Urinary bladder (tissue), 3 donors: ENCODE measurements at regions not wholly inside any gene's neighbourhood (a gene's known extent, or its start where the extent isn't known, plus 50 kb on each side); places are given as distances from the start of the nearest gene placed in this dataset.

Source experiments
- DNase-seq: peaks from one replicate; pipeline ENCODE4 v3.0.0-alpha.2; 2015; ENCODE audit errors: extremely low spot score
- H3K27ac ChIP-seq: one replicate; pipeline ENCODE4 v1.5.1; 2013; ENCODE audit warnings: low read depth, mild to moderate bottlenecking, moderate library complexity
- H3K36me3 ChIP-seq: one replicate; pipeline ENCODE4 v1.6.1; 2013; ENCODE audit warnings: mild to moderate bottlenecking, moderate library complexity; ENCODE audit not compliant: insufficient read depth
- H3K4me1 ChIP-seq: one replicate; pipeline ENCODE4 v1.6.1; 2013; ENCODE audit warnings: mild to moderate bottlenecking, moderate library complexity; ENCODE audit not compliant: insufficient read depth
- H3K4me3 ChIP-seq: one replicate; pipeline ENCODE4 v1.5.1; 2013; ENCODE audit warnings: low read depth, low read length
- WGBS: extraction: QIAGEN DNeasy Blood & Tissue Kit; methylation state at CpG from one replicate; pipeline ENCODE4 v1.1.7; 2013; 5-methylcytosine and 5-hydroxymethylcytosine counted together
- donor health status: healthy with polysubstance abuse.
- donor health status: healthy.

GRCh38 chr7:115116773-115117715, 195.2 kb downstream of the MDFIC start:
- no peak for DNase-seq
- WGBS: 93% methylated on average over 5 of the region's 5 CpGs

GRCh38 chr7:115113776-115114175, 191.9 kb downstream of the MDFIC start:
- WGBS: 83% methylated on average over 3 of the region's 3 CpGs
- H3K4me3 ChIP-seq: no peak overlapping the region
- DNase-seq: no peak
- H3K36me3 ChIP-seq: no peaks in the 10 kb centered on the region
- no peaks in the 10 kb centered on the region for H3K4me1 ChIP-seq
- H3K27ac ChIP-seq: no peak overlapping the region

More at GRCh38 chr7:115116773-115117715, 195.2 kb downstream of the MDFIC start:
- no peaks in the 10 kb centered on the region for H3K4me1 ChIP-seq
- H3K27ac ChIP-seq: no peak overlapping the region
- no peak overlapping the region for H3K4me3 ChIP-seq
- no peaks in the 10 kb centered on the region for H3K36me3 ChIP-seq

- 97% methylated on average over 3 of the region's 3 CpGs for WGBS
- Histone ChIP-seq H3K4me1 (no peaks in the 10 kb centered on the region), H3K27ac (no peak overlapping the region), H3K36me3 (no peaks in the 10 kb centered on the region), H3K4me3 (no peak overlapping the region)
- no peak for DNase-seq
These were observed 191.2 kb downstream of the MDFIC start for GRCh38 chr7:115113131-115113530.

- no peak overlapping the region for H3K4me3 ChIP-seq
- no peaks in the 10 kb centered on the region for H3K4me1 ChIP-seq
- H3K27ac ChIP-seq: no peak overlapping the region
- no peaks in the 10 kb centered on the region for H3K36me3 ChIP-seq
- DNase-seq: no peak
- WGBS: 79% methylated on average over 1 of the region's 1 CpG
These were observed 188.6 kb downstream of the MDFIC start for GRCh38 chr7:115110523-115110922.

GRCh38 chr7:115106316-115106715, 184.4 kb downstream of the MDFIC start:
- no peaks in the 10 kb centered on the region for H3K4me1 ChIP-seq
- no peak overlapping the region for H3K4me3 ChIP-seq
- 96% methylated on average over 3 of the region's 3 CpGs for WGBS
- no peak for DNase-seq
- no peaks in the 10 kb centered on the region for H3K36me3 ChIP-seq
- H3K27ac ChIP-seq: no peak overlapping the region

GRCh38 chr7:115102738-115103137, 180.8 kb downstream of the MDFIC start:
- Histone ChIP-seq H3K4me3 (no peak overlapping the region), H3K4me1 (no peaks in the 10 kb centered on the region), H3K36me3 (no peaks in the 10 kb centered on the region), H3K27ac (no peak overlapping the region)
- 98% methylated on average over 2 of the region's 2 CpGs for WGBS
- DNase-seq: no peak

- no peak for DNase-seq
- H3K27ac ChIP-seq: no peak overlapping the region
- no peaks in the 10 kb centered on the region for H3K36me3 ChIP-seq
- H3K4me3 ChIP-seq: no peak overlapping the region
- H3K4me1 ChIP-seq: no peaks in the 10 kb centered on the region
These were observed 179.3 kb downstream of the MDFIC start for GRCh38 chr7:115101199-115101598.

GRCh38 chr7:115099906-115100305, 178.0 kb downstream of the MDFIC start:
- 43% methylated on average over 1 of the region's 1 CpG for WGBS
- H3K27ac ChIP-seq: no peak overlapping the region
- no peak overlapping the region for H3K4me3 ChIP-seq
- DNase-seq: no peak
- no peaks in the 10 kb centered on the region for H3K36me3 ChIP-seq
- no peaks in the 10 kb centered on the region for H3K4me1 ChIP-seq

GRCh38 chr7:115097175-115097671, 175.3 kb downstream of the MDFIC start:
- H3K4me1 ChIP-seq: no peaks in the 10 kb centered on the region
- H3K4me3 ChIP-seq: no peak overlapping the region
- 39% methylated on average over 3 of the region's 3 CpGs for WGBS
- H3K36me3 ChIP-seq: no peaks in the 10 kb centered on the region
- H3K27ac ChIP-seq: no peak overlapping the region
- no peak for DNase-seq

GRCh38 chr7:115096262-115096661, 174.4 kb downstream of the MDFIC start:
- no peak for DNase-seq
- H3K4me1 ChIP-seq: no peaks in the 10 kb centered on the region
- H3K27ac ChIP-seq: no peak overlapping the region
- no peak overlapping the region for H3K4me3 ChIP-seq
- H3K36me3 ChIP-seq: no peaks in the 10 kb centered on the region
- WGBS: 100% methylated on average over 1 of the region's 1 CpG

- Histone ChIP-seq H3K36me3 (no peaks in the 10 kb centered on the region), H3K4me1 (no peaks in the 10 kb centered on the region), H3K4me3 (no peak overlapping the region), H3K27ac (no peak overlapping the region)
- DNase-seq: no peak
- 95% methylated on average over 4 of the region's 4 CpGs for WGBS
These were observed 172.3 kb downstream of the MDFIC start for GRCh38 chr7:115094163-115094562.

GRCh38 chr7:115088893-115089292, 167.0 kb downstream of the MDFIC start:
- no peak for DNase-seq
- H3K36me3 ChIP-seq: no peaks in the 10 kb centered on the region
- peaks cover 3% of the 10 kb centered on the region for H3K4me1 ChIP-seq
- H3K27ac ChIP-seq: no peak overlapping the region
- WGBS: 32% methylated on average over 3 of the region's 3 CpGs
- no peak overlapping the region for H3K4me3 ChIP-seq

GRCh38 chr7:115087437-115087836, 165.5 kb downstream of the MDFIC start:
- H3K36me3 ChIP-seq: no peaks in the 10 kb centered on the region
- 12% methylated on average over 2 of the region's 2 CpGs for WGBS
- H3K4me1 ChIP-seq: peaks cover 3% of the 10 kb centered on the region
- H3K4me3 ChIP-seq: no peak overlapping the region
- H3K27ac ChIP-seq: no peak overlapping the region
- peak; percentile 36 for DNase-seq

GRCh38 chr7:115086146-115086841, 164.4 kb downstream of the MDFIC start:
- H3K4me1 ChIP-seq: peaks cover 3% of the 10 kb centered on the region
- 99% methylated on average over 3 of the region's 3 CpGs for WGBS
- no peak overlapping the region for H3K4me3 ChIP-seq
- no peak overlapping the region for H3K27ac ChIP-seq
- DNase-seq: no peak
- no peaks in the 10 kb centered on the region for H3K36me3 ChIP-seq
